Mesendoderm (in vitro differentiated cells): ENCODE measurements at regions not wholly inside any gene's neighbourhood (a gene's known extent, or its start where the extent isn't known, plus 50 kb on each side); places are given as distances from the start of the nearest gene placed in this dataset.

Experiments
- DNase-seq: peaks from one replicate; pipeline ENCODE4 v3.0.0; 2013
- H2AK5ac ChIP-seq: 2 replicates; pipeline ENCODE4 v1.6.1; 2013; ENCODE audit warnings: low read length, inconsistent platforms
- H2BK120ac ChIP-seq: 2 replicates; pipeline ENCODE4 v1.6.1; 2013; ENCODE audit warnings: low read depth, mild to moderate bottlenecking, low read length, moderate library complexity, mixed read lengths
- H2BK15ac ChIP-seq: replicated peaks from 2 replicates; pipeline ENCODE4 v1.6.1; 2013; ENCODE audit warnings: low read depth, mild to moderate bottlenecking, moderate library complexity
- H2BK5ac ChIP-seq: 2 replicates; pipeline ENCODE4 v1.6.1; 2013; ENCODE audit warnings: low read length, inconsistent platforms
- H3K18ac ChIP-seq: 2 replicates; pipeline ENCODE4 v1.6.1; 2013; ENCODE audit warnings: mild to moderate bottlenecking, low read length, mixed read lengths
- H3K23ac ChIP-seq: one replicate; pipeline ENCODE4 v1.6.1; 2013; ENCODE audit warnings: low read length
- H3K27ac ChIP-seq: 2 replicates; pipeline ENCODE4 v1.5.1; 2013; ENCODE audit warnings: low read depth, mild to moderate bottlenecking, inconsistent platforms, low read length, moderate library complexity
- H3K27me3 ChIP-seq: 2 replicates; pipeline ENCODE4 v1.6.1; 2013; ENCODE audit warnings: low read length, control low read depth, mild to moderate bottlenecking, inconsistent platforms; ENCODE audit not compliant: insufficient read depth, poor library complexity
- H3K36me3 ChIP-seq: 2 replicates; pipeline ENCODE4 v1.6.1; 2013; ENCODE audit warnings: low read length, inconsistent platforms; ENCODE audit not compliant: control insufficient read depth, insufficient read depth
- H3K4ac ChIP-seq: one replicate; pipeline ENCODE4 v1.6.1; 2013; ENCODE audit warnings: low read depth, mild to moderate bottlenecking, low read length, moderate library complexity
- H3K4me1 ChIP-seq: 2 replicates; pipeline ENCODE4 v1.6.1; 2013; ENCODE audit warnings: low read depth, low read length, inconsistent platforms; ENCODE audit not compliant: control insufficient read depth
- H3K4me2 ChIP-seq: 2 replicates; pipeline ENCODE4 v1.6.1; 2013; ENCODE audit warnings: low read length
- H3K4me3 ChIP-seq: 2 replicates; pipeline ENCODE4 v1.5.1; 2013; ENCODE audit warnings: mild to moderate bottlenecking, low read length
- H3K56ac ChIP-seq: one replicate; pipeline ENCODE4 v1.6.1; 2013; ENCODE audit warnings: low read length
- H3K79me1 ChIP-seq: 2 replicates; pipeline ENCODE4 v1.6.1; 2013; ENCODE audit warnings: low read length, inconsistent platforms
- H3K79me2 ChIP-seq: 2 replicates; pipeline ENCODE4 v1.6.1; 2013; ENCODE audit warnings: mild to moderate bottlenecking, low read length; ENCODE audit not compliant: control insufficient read depth, insufficient read depth
- H3K9ac ChIP-seq: 2 replicates; pipeline ENCODE4 v1.6.1; 2013; ENCODE audit warnings: low read length, inconsistent platforms
- H4K5ac ChIP-seq: one replicate; pipeline ENCODE4 v1.6.1; 2013; ENCODE audit warnings: low read length
- H4K8ac ChIP-seq: one replicate; pipeline ENCODE4 v1.6.1; 2013; ENCODE audit warnings: low read depth, mild to moderate bottlenecking, control low read depth, low read length, moderate library complexity
- WGBS: extraction: QIAGEN DNeasy Blood & Tissue Kit; methylation state at CpG from one replicate; pipeline ENCODE4 v1.1.7; 2013; ENCODE audit warnings: low lambda C conversion rate, missing lambda C conversion rate; ENCODE audit not compliant: insufficient coverage; ENCODE audit errors: extremely low coverage; 5-methylcytosine and 5-hydroxymethylcytosine counted together

DNA sequence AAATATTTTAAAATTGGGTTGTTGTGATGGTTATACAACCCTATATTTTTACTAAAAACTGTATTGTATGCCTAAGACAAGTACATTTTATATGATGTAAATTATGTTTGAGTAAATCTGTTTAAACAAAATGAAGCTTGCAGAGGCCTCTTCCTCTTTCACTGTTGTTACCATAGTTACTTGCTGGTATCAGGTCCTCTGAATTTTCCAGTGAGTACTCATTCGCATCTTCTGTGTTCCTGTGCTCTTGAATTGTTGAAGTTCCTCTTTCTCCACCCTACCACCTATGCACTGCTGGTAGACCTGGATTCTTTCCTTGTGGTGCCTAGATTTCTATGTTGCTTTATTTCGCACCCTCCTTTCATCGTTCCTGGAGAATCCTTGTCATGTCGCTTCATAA is 938.5 kb upstream of the ACO1 start:
- Histone ChIP-seq H3K27me3 (no peaks in the 10 kb centered on the region), H3K9ac (no peak overlapping the region), H3K18ac (no peak overlapping the region), H3K4ac (no peak overlapping the region), H3K36me3 (no peaks in the 10 kb centered on the region), H3K23ac (no peak overlapping the region), H3K56ac (no peak overlapping the region), H3K79me1 (no peaks in the 10 kb centered on the region), H2BK15ac (no peak overlapping the region), H4K8ac (no peak overlapping the region), H3K4me2 (no peak overlapping the region), H2BK5ac (no peak overlapping the region), H4K5ac (no peak overlapping the region), H2BK120ac (no peak overlapping the region), H3K4me3 (no peak overlapping the region), H2AK5ac (no peak overlapping the region), H3K27ac (no peak overlapping the region), H3K79me2 (no peaks in the 10 kb centered on the region), H3K4me1 (no peaks in the 10 kb centered on the region)
- no CpG with 5 or more reads among the region's 4 CpGs for WGBS
- DNase-seq: peak; percentile 20

- H3K4me2 ChIP-seq: no peak overlapping the region
- no peaks in the 10 kb centered on the region for H3K4me1 ChIP-seq
- no peak overlapping the region for H3K56ac ChIP-seq
- H3K23ac ChIP-seq: no peak overlapping the region
- no peaks in the 10 kb centered on the region for H3K79me1 ChIP-seq
- no peak overlapping the region for H3K4me3 ChIP-seq
- H2BK15ac ChIP-seq: no peak overlapping the region
- no peak overlapping the region for H3K4ac ChIP-seq
- no peaks in the 10 kb centered on the region for H3K27me3 ChIP-seq
- H4K5ac ChIP-seq: no peak overlapping the region
- no peaks in the 10 kb centered on the region for H3K36me3 ChIP-seq
- no peak overlapping the region for H2BK120ac ChIP-seq
- no peak overlapping the region for H2AK5ac ChIP-seq
- no CpG with 5 or more reads among the region's 4 CpGs for WGBS
- H3K27ac ChIP-seq: no peak overlapping the region
- no peak overlapping the region for H3K18ac ChIP-seq
- H3K9ac ChIP-seq: no peak overlapping the region
- H2BK5ac ChIP-seq: no peak overlapping the region
- H3K79me2 ChIP-seq: no peaks in the 10 kb centered on the region
- H4K8ac ChIP-seq: no peak overlapping the region
- DNase-seq: no peak
These were observed 917.4 kb upstream of the ACO1 start for GRCh38 chr9:31467075-31467474.

DNA sequence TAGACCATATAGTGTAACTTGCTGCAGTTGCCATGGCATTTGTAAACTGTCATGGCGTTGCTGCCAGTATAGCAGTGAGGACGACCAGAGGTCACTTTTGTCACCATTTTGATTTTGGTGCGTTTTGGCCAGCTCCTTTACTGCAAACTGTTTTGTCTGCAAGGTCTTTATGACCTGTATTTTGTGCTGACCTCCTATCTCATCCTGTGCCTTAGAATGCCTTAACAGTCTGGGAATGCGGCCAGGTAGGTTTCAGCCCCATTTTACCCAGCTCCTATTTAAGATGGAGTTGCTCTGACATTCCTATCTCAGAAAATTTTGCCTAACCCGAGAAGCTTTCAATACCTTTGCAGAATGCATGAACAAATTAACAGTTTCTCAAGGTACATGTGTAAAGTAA is 914.4 kb upstream of the ACO1 start:
- no peak overlapping the region for H3K4me2 ChIP-seq
- H4K5ac ChIP-seq: no peak overlapping the region
- DNase-seq: peak; percentile 52
- no peak overlapping the region for H3K9ac ChIP-seq
- H2AK5ac ChIP-seq: no peak overlapping the region
- H3K27ac ChIP-seq: no peak overlapping the region
- H3K56ac ChIP-seq: no peak overlapping the region
- no peak overlapping the region for H3K4ac ChIP-seq
- no peaks in the 10 kb centered on the region for H3K27me3 ChIP-seq
- no peaks in the 10 kb centered on the region for H3K4me1 ChIP-seq
- H2BK120ac ChIP-seq: no peak overlapping the region
- H3K18ac ChIP-seq: no peak overlapping the region
- no peak overlapping the region for H2BK15ac ChIP-seq
- no peak overlapping the region for H4K8ac ChIP-seq
- no peaks in the 10 kb centered on the region for H3K79me2 ChIP-seq
- H3K36me3 ChIP-seq: no peaks in the 10 kb centered on the region
- H2BK5ac ChIP-seq: no peak overlapping the region
- no peak overlapping the region for H3K4me3 ChIP-seq
- H3K79me1 ChIP-seq: no peaks in the 10 kb centered on the region
- H3K23ac ChIP-seq: no peak overlapping the region
- no CpG with 5 or more reads among the region's 5 CpGs for WGBS

GRCh38 chr9:31471010-31471409 is 913.4 kb upstream of the ACO1 start:
- Histone ChIP-seq H3K56ac (no peak overlapping the region), H3K4me3 (no peak overlapping the region), H2BK5ac (no peak overlapping the region), H3K4me2 (no peak overlapping the region), H3K23ac (no peak overlapping the region), H3K36me3 (no peaks in the 10 kb centered on the region), H3K79me1 (no peaks in the 10 kb centered on the region), H3K4me1 (no peaks in the 10 kb centered on the region), H3K79me2 (no peaks in the 10 kb centered on the region), H2BK15ac (no peak overlapping the region), H4K8ac (no peak overlapping the region), H3K9ac (no peak overlapping the region), H3K27me3 (no peaks in the 10 kb centered on the region), H3K4ac (no peak overlapping the region), H4K5ac (no peak overlapping the region), H3K18ac (no peak overlapping the region), H2BK120ac (no peak overlapping the region), H2AK5ac (no peak overlapping the region), H3K27ac (no peak overlapping the region)
- DNase-seq: no peak
- no CpG with 5 or more reads among the region's 7 CpGs for WGBS

DNA sequence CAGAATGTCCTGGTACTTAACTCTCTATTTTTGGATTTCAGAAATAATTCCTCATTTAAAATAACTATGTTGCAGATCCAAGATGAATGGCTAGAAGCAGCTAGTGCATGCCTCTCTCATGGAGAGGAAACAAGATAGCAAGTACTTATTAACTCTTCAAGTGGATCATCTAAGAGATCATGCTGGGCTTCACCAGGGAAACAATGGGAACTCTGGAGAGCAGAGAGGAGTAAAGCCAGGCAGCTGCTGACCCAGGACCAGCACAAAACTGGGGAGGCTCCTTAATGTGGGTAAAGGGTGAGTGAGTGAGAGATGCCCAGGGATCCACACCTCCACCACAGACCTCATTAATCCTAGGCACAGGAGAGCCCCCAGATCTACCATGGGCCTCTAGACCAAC is 897.8 kb upstream of the ACO1 start:
- Histone ChIP-seq H2AK5ac (no peak overlapping the region), H3K36me3 (no peaks in the 10 kb centered on the region), H3K27me3 (no peaks in the 10 kb centered on the region), H3K79me1 (no peaks in the 10 kb centered on the region), H3K18ac (no peak overlapping the region), H3K23ac (no peak overlapping the region), H3K27ac (no peak overlapping the region), H3K4me3 (no peak overlapping the region), H4K5ac (no peak overlapping the region), H3K4me2 (no peak overlapping the region), H3K79me2 (no peaks in the 10 kb centered on the region), H2BK120ac (no peak overlapping the region), H3K4me1 (no peaks in the 10 kb centered on the region), H2BK5ac (no peak overlapping the region), H3K4ac (no peak overlapping the region), H3K9ac (no peak overlapping the region), H3K56ac (no peak overlapping the region), H4K8ac (no peak overlapping the region), H2BK15ac (no peak overlapping the region)
- peak; percentile 57 for DNase-seq

GRCh38 chr9:31490551-31491106 is 893.8 kb upstream of the ACO1 start:
- H3K18ac ChIP-seq: no peak overlapping the region
- no peak overlapping the region for H3K4ac ChIP-seq
- no peak overlapping the region for H4K5ac ChIP-seq
- no CpG with 5 or more reads among the region's 4 CpGs for WGBS
- no peak overlapping the region for H3K27ac ChIP-seq
- H3K79me1 ChIP-seq: no peaks in the 10 kb centered on the region
- no peaks in the 10 kb centered on the region for H3K27me3 ChIP-seq
- no peak overlapping the region for H3K56ac ChIP-seq
- H4K8ac ChIP-seq: no peak overlapping the region
- H3K23ac ChIP-seq: no peak overlapping the region
- H2AK5ac ChIP-seq: no peak overlapping the region
- H3K4me2 ChIP-seq: no peak overlapping the region
- no peak overlapping the region for H3K4me3 ChIP-seq
- H3K9ac ChIP-seq: no peak overlapping the region
- no peaks in the 10 kb centered on the region for H3K36me3 ChIP-seq
- no peak overlapping the region for H2BK15ac ChIP-seq
- DNase-seq: no peak
- no peaks in the 10 kb centered on the region for H3K79me2 ChIP-seq
- no peak overlapping the region for H2BK120ac ChIP-seq
- no peak overlapping the region for H2BK5ac ChIP-seq
- H3K4me1 ChIP-seq: no peaks in the 10 kb centered on the region
